ENCODE measurements at regions not wholly inside any gene's neighbourhood (a gene's known extent, or its start where the extent isn't known, plus 50 kb on each side); places are given as distances from the start of the nearest gene placed in this dataset.

GRCh38 chr3:17825298-17825697, 82.9 kb upstream of the TBC1D5 start:
- TF ChIP-seq POLR2AphosphoS5 (IDR thresholded peaks at IDR 0.05) (no peak), POLR2A (IDR thresholded peaks at IDR 0.05) (no peak)
- TF ChIP-seq, protein P1, sequence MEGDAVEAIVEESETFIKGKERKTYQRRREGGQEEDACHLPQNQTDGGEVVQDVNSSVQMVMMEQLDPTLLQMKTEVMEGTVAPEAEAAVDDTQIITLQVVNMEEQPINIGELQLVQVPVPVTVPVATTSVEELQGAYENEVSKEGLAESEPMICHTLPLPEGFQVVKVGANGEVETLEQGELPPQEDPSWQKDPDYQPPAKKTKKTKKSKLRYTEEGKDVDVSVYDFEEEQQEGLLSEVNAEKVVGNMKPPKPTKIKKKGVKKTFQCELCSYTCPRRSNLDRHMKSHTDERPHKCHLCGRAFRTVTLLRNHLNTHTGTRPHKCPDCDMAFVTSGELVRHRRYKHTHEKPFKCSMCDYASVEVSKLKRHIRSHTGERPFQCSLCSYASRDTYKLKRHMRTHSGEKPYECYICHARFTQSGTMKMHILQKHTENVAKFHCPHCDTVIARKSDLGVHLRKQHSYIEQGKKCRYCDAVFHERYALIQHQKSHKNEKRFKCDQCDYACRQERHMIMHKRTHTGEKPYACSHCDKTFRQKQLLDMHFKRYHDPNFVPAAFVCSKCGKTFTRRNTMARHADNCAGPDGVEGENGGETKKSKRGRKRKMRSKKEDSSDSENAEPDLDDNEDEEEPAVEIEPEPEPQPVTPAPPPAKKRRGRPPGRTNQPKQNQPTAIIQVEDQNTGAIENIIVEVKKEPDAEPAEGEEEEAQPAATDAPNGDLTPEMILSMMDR (IDR thresholded peaks at IDR 0.05 in 8 of 11, conservative IDR thresholded peaks at IDR 0.05 in 3 of 11), result no peak
- 70 to 95% (median 82%) methylated on average over 3 of the region's 3 CpGs for WGBS, 5 donors

GRCh38 chr3:17823816-17824215, 81.4 kb upstream of the TBC1D5 start:
- intact Hi-C loops (cut with DNase I; ENCODE audit: low total_unique reads), result no loop called here
- Histone ChIP-seq H3K27me3 (replicated peaks in 1 of 7) (no peaks in the 10 kb centered on the region), H3K27ac (no peak overlapping the region), H3K4me3 (no peak overlapping the region), H3K4me1 (no peaks in the 10 kb centered on the region), H3K9me3 (no peaks in the 10 kb centered on the region), H3K36me3 (no peaks in the 10 kb centered on the region)
- DNase-seq, result no peak
- TF ChIP-seq, protein P1 (IDR thresholded peaks at IDR 0.05 in 8 of 11, conservative IDR thresholded peaks at IDR 0.05 in 3 of 11), result no peak
- TF ChIP-seq POLR2AphosphoS5 (IDR thresholded peaks at IDR 0.05), result no peak
- TF ChIP-seq POLR2A (IDR thresholded peaks at IDR 0.05), result no peak

More at GRCh38 chr3:17825298-17825697, 82.9 kb upstream of the TBC1D5 start:
- H3K36me3 ChIP-seq, result no peaks in the 10 kb centered on the region
- DNase-seq, result no peak
- H3K4me3 ChIP-seq, result no peak overlapping the region
- no peaks in the 10 kb centered on the region for H3K4me1 ChIP-seq
- H3K27ac ChIP-seq, result no peak overlapping the region
- H3K27me3 ChIP-seq (replicated peaks in 1 of 7), result no peaks in the 10 kb centered on the region
- H3K9me3 ChIP-seq, result no peaks in the 10 kb centered on the region
- intact Hi-C loops (cut with DNase I; ENCODE audit: low total_unique reads), result no loop called here

DNA sequence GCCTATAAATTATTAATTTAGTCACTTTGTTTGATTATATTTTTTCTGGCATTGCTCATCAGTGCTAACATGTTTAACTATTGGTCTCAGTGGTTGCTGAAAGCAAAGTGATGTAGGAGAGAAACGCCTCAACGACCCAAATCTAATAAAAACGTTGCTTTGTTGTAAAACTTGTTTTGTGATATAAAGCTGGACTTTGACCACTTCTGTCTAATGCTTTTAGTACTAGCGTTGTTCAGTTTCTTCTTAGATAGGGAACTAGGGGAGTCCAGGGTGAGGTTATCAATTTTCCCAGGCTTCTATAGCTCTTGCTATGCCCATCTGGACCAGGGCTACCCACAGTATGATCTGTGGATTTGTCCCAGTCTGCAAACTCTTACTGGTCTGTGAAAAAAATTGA, 80.6 kb upstream of the TBC1D5 start:
- WGBS, 5 donors, result 77 to 89% (median 86%) methylated on average over 4 of the region's 4 CpGs
- intact Hi-C loops (cut with DNase I; ENCODE audit: low total_unique reads), result no loop called here
- H3K27me3 ChIP-seq (replicated peaks in 1 of 7), result no peaks in the 10 kb centered on the region
- no peak overlapping the region for H3K27ac ChIP-seq
- DNase-seq, result no peak
- H3K4me3 ChIP-seq, result no peak overlapping the region
- H3K36me3 ChIP-seq, result no peaks in the 10 kb centered on the region
- H3K9me3 ChIP-seq, result no peaks in the 10 kb centered on the region
- no peak for TF ChIP-seq POLR2A (IDR thresholded peaks at IDR 0.05)
- TF ChIP-seq, protein P1 (IDR thresholded peaks at IDR 0.05 in 8 of 11, conservative IDR thresholded peaks at IDR 0.05 in 3 of 11), result no peak
- TF ChIP-seq POLR2AphosphoS5 (IDR thresholded peaks at IDR 0.05), result no peak
- no peaks in the 10 kb centered on the region for H3K4me1 ChIP-seq

- 10 to 22% (median 13%) methylated on average over 2 of the region's 2 CpGs for WGBS, 5 donors
- Histone ChIP-seq H3K4me1 (no peaks in the 10 kb centered on the region), H3K9me3 (no peaks in the 10 kb centered on the region), H3K27ac (no peak overlapping the region), H3K27me3 (replicated peaks in 1 of 7) (no peaks in the 10 kb centered on the region), H3K36me3 (no peaks in the 10 kb centered on the region), H3K4me3 (no peak overlapping the region)
- TF ChIP-seq POLR2A (IDR thresholded peaks at IDR 0.05), result no peak
- TF ChIP-seq, protein P1 (IDR thresholded peaks at IDR 0.05 in 8 of 11, conservative IDR thresholded peaks at IDR 0.05 in 3 of 11), result no peak
- no peak for TF ChIP-seq POLR2AphosphoS5 (IDR thresholded peaks at IDR 0.05)
- intact Hi-C loops (cut with DNase I; ENCODE audit: low total_unique reads), result no loop called here
- DNase-seq, result no peak
Observed at GRCh38 chr3:17820704-17821103, 78.3 kb upstream of the TBC1D5 start.
